CD4-positive, alpha-beta T cell treated with Interferon alpha-2 for 1 hour (primary cell): ENCODE measurements at regions not wholly inside any gene's neighbourhood (a gene's known extent, or its start where the extent isn't known, plus 50 kb on each side); places are given as distances from the start of the nearest gene placed in this dataset.

ENCODE experiments used
- DNase-seq, 2 donors: peaks; one replicate each; pipeline ENCODE4 v3.0.0-alpha.2; 2020 to 2022

- no peak for DNase-seq
Observed at GRCh38 chr11:91854780-91855179, 369.8 kb upstream of the FAT3 start.

GRCh38 chr11:91854171-91854570 is 370.4 kb upstream of the FAT3 start:
- DNase-seq, result no peak

- DNase-seq, result no peak
Observed at GRCh38 chr11:91851908-91852307, 372.7 kb upstream of the FAT3 start.

- no peak for DNase-seq
Observed at GRCh38 chr11:91850533-91851275, 373.9 kb upstream of the FAT3 start.

GRCh38 chr11:91850021-91850420 is 374.6 kb upstream of the FAT3 start:
- no peak for DNase-seq

- DNase-seq, result no peak
Observed at GRCh38 chr11:91846649-91847048, 378.0 kb upstream of the FAT3 start.

GRCh38 chr11:91846002-91846401 is 378.6 kb upstream of the FAT3 start:
- DNase-seq, result no peak

GRCh38 chr11:91840640-91841240 is 383.9 kb upstream of the FAT3 start:
- no peak for DNase-seq

- DNase-seq, result no peak
Observed at GRCh38 chr11:91837411-91838330, 386.9 kb upstream of the FAT3 start.

GRCh38 chr11:91835051-91835560 is 389.5 kb upstream of the FAT3 start:
- no peak for DNase-seq

- no peak for DNase-seq
Observed at GRCh38 chr11:91828901-91829300, 395.7 kb upstream of the FAT3 start.

GRCh38 chr11:91825777-91826176 is 398.8 kb upstream of the FAT3 start:
- no peak for DNase-seq

GRCh38 chr11:91823252-91823830 is 401.3 kb upstream of the FAT3 start:
- no peak for DNase-seq

- DNase-seq, result no peak
Observed at GRCh38 chr11:91822805-91823204, 401.8 kb upstream of the FAT3 start.

- no peak for DNase-seq
Observed at GRCh38 chr11:91820709-91821108, 403.9 kb upstream of the FAT3 start.

- DNase-seq, result no peak
Observed at GRCh38 chr11:91819777-91820176, 404.8 kb upstream of the FAT3 start.

GRCh38 chr11:91819195-91819594 is 405.4 kb upstream of the FAT3 start:
- no peak for DNase-seq

- DNase-seq, result no peak
Observed at GRCh38 chr11:91817996-91818395, 406.6 kb upstream of the FAT3 start.

GRCh38 chr11:91813263-91813662 is 411.4 kb upstream of the FAT3 start:
- no peak for DNase-seq

GRCh38 chr11:91810871-91811270 is 413.7 kb upstream of the FAT3 start:
- DNase-seq, result no peak

GRCh38 chr11:91805293-91805692 is 419.3 kb upstream of the FAT3 start:
- no peak for DNase-seq

- DNase-seq, result no peak
Observed at GRCh38 chr11:91804042-91804441, 420.6 kb upstream of the FAT3 start.

- no peak for DNase-seq
Observed at GRCh38 chr11:91802475-91802874, 422.1 kb upstream of the FAT3 start.
